ENCODE measurements at regions not wholly inside any gene's neighbourhood (a gene's known extent, or its start where the extent isn't known, plus 50 kb on each side); places are given as distances from the start of the nearest gene placed in this dataset.

DNA sequence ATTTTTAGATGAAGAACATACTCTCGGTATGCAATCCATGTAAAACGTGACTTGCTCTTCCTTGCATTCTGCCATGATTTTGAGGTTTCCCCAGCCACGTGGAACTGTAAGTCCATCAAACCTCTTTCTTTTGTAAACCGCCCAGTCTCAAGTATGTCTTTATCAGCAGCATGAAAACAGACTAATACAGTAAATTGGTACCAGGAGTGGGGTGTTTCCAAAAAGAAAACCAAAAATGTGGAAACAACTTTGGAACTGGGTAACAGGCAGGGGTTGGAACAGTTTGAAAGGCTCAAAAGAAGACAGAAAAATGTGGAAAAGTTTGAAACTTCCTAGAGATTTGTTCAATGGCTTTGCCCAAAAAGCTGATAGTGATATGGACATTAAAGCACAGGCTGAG is 1957.9 kb downstream of the SUCLG1 start:
- Histone ChIP-seq H3K9me3 (ENCODE audit: low read depth, low read length, poor library complexity, severe bottlenecking) (peaks cover 47% of the 10 kb centered on the region), H3K27ac (ENCODE audit: low read depth, low read length, poor library complexity, severe bottlenecking) (no peak overlapping the region), H3K36me3 (ENCODE audit: insufficient read depth, low read length, poor library complexity, severe bottlenecking) (no peaks in the 10 kb centered on the region), H3K4me1 (ENCODE audit: insufficient read depth, low read length, poor library complexity, severe bottlenecking) (no peaks in the 10 kb centered on the region), H3K27me3 (replicated peaks; ENCODE audit: insufficient read depth, low read depth, low read length, poor library complexity) (no peaks in the 10 kb centered on the region), H3K4me3 (ENCODE audit: low read depth, low read length, poor library complexity, severe bottlenecking) (no peak overlapping the region)
- ChIA-PET POLR2A (ENCODE audit: low non-redundant PET) (no interaction called here), CTCF (no interaction called here)
- BruUV-seq (replicated peaks): no TSS peak
- intact Hi-C loops (cut with micrococcal nuclease; ENCODE audit: unreplicated experiment): no loop called here
- DNase-seq (ENCODE audit: low spot score): no peak
- no peak for TF ChIP-seq EZH2 (IDR thresholded peaks at IDR 0.05; ENCODE audit: borderline replicate concordance, low read depth, low read length, poor library complexity, severe bottlenecking)
- TF ChIP-seq, protein P1, sequence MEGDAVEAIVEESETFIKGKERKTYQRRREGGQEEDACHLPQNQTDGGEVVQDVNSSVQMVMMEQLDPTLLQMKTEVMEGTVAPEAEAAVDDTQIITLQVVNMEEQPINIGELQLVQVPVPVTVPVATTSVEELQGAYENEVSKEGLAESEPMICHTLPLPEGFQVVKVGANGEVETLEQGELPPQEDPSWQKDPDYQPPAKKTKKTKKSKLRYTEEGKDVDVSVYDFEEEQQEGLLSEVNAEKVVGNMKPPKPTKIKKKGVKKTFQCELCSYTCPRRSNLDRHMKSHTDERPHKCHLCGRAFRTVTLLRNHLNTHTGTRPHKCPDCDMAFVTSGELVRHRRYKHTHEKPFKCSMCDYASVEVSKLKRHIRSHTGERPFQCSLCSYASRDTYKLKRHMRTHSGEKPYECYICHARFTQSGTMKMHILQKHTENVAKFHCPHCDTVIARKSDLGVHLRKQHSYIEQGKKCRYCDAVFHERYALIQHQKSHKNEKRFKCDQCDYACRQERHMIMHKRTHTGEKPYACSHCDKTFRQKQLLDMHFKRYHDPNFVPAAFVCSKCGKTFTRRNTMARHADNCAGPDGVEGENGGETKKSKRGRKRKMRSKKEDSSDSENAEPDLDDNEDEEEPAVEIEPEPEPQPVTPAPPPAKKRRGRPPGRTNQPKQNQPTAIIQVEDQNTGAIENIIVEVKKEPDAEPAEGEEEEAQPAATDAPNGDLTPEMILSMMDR (conservative IDR thresholded peaks at IDR 0.05; ENCODE audit: low read depth, low read length): no peak

DNA sequence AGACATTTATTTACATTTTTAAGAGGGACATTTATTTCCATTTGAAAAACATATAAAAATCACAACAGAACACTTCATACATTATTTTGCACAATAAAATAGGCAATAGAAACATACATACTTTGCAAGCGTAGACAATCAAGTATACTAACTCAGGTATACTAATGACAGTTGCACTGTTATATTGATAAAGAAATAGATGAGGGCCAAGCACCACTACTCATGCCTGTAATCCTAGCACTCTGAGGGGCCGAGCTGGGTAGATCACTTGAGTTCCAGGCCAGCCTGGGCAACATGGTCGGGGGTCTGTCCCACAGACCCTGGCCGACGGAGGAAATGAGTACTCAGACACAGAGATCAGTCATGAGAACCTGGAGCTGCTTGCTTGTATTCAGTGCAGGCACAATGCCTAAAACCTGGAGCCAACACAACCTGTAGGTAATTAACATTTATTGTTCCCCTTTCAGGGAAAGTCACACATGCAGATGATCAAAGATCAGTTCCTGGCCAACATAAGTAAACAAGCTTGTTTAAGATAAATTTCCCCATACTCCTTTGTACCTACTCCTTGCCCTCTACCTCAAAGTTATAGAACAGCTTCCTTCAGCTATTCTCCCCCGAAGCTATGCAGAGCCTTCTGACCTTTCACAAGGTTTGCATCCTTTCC is 1960.2 kb downstream of the SUCLG1 start:
- no TSS peak for BruUV-seq (replicated peaks)
- H3K36me3 ChIP-seq (ENCODE audit: insufficient read depth, low read length, poor library complexity, severe bottlenecking): no peaks in the 10 kb centered on the region
- H3K9me3 ChIP-seq (ENCODE audit: low read depth, low read length, poor library complexity, severe bottlenecking): peaks cover 32% of the 10 kb centered on the region
- TF ChIP-seq, protein P1 (conservative IDR thresholded peaks at IDR 0.05; ENCODE audit: low read depth, low read length): no peak
- no peak for TF ChIP-seq EZH2 (IDR thresholded peaks at IDR 0.05; ENCODE audit: borderline replicate concordance, low read depth, low read length, poor library complexity, severe bottlenecking)
- no peaks in the 10 kb centered on the region for H3K27me3 ChIP-seq (replicated peaks; ENCODE audit: insufficient read depth, low read depth, low read length, poor library complexity)
- intact Hi-C loops (cut with micrococcal nuclease; ENCODE audit: unreplicated experiment): no loop called here
- no peaks in the 10 kb centered on the region for H3K4me1 ChIP-seq (ENCODE audit: insufficient read depth, low read length, poor library complexity, severe bottlenecking)
- CTCF ChIA-PET: no interaction called here
- H3K4me3 ChIP-seq (ENCODE audit: low read depth, low read length, poor library complexity, severe bottlenecking): no peak overlapping the region
- POLR2A ChIA-PET (ENCODE audit: low non-redundant PET): no interaction called here
- no peak overlapping the region for H3K27ac ChIP-seq (ENCODE audit: low read depth, low read length, poor library complexity, severe bottlenecking)
- no peak for DNase-seq (ENCODE audit: low spot score)

DNA sequence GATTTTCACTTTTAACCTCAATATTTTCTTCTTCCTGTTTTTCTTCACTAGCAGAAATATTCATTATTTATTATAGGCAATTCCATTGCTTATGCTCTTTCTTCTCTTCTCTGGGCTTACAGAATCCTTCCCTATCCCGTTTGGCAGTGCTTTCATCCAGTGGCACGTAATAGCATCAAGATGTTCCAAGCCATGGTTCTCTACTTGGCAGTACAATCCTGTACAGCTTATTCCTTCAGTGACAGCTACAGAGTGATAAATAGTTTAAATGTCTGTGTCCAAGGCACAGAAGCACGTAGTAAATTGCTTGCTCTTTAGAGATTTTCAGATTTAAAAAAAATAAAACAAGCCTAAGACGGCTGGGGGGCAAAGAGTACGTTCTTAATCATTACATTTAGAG is 1964.3 kb downstream of the SUCLG1 start:
- no TSS peak for BruUV-seq (replicated peaks)
- TF ChIP-seq, protein P1 (conservative IDR thresholded peaks at IDR 0.05; ENCODE audit: low read depth, low read length): no peak
- H3K4me1 ChIP-seq (ENCODE audit: insufficient read depth, low read length, poor library complexity, severe bottlenecking): no peaks in the 10 kb centered on the region

More for the DNA sequence above, 1964.3 kb downstream of the SUCLG1 start:
- POLR2A ChIA-PET (ENCODE audit: low non-redundant PET): no interaction called here
- Histone ChIP-seq H3K4me3 (ENCODE audit: low read depth, low read length, poor library complexity, severe bottlenecking) (no peak overlapping the region), H3K27ac (ENCODE audit: low read depth, low read length, poor library complexity, severe bottlenecking) (no peak overlapping the region), H3K9me3 (ENCODE audit: low read depth, low read length, poor library complexity, severe bottlenecking) (peaks cover 25% of the 10 kb centered on the region), H3K36me3 (ENCODE audit: insufficient read depth, low read length, poor library complexity, severe bottlenecking) (no peaks in the 10 kb centered on the region), H3K27me3 (replicated peaks; ENCODE audit: insufficient read depth, low read depth, low read length, poor library complexity) (no peaks in the 10 kb centered on the region)
- DNase-seq (ENCODE audit: low spot score): no peak
- intact Hi-C loops (cut with micrococcal nuclease; ENCODE audit: unreplicated experiment): no loop called here
- CTCF ChIA-PET: no interaction called here

All from A673 (cell line).